H9 (cell line): ENCODE measurements at regions not wholly inside any gene's neighbourhood (a gene's known extent, or its start where the extent isn't known, plus 50 kb on each side); places are given as distances from the start of the nearest gene placed in this dataset.

Source experiments
- DNase-seq: peaks from one replicate; pipeline ENCODE4 v3.0.0-alpha.2; 2017
- H2AFZ ChIP-seq: one replicate; pipeline ENCODE4 v1.6.1; 2013; ENCODE audit warnings: mild to moderate bottlenecking, low read length, control low read depth, moderate library complexity
- H2AK5ac ChIP-seq: 2 replicates; pipeline ENCODE4 v1.6.1; 2013; ENCODE audit warnings: low read length, control low read depth, mixed read lengths; ENCODE audit not compliant: insufficient read length
- H2BK120ac ChIP-seq: one replicate; pipeline ENCODE4 v1.6.1; 2013; ENCODE audit warnings: low read depth, mild to moderate bottlenecking, low read length, control low read depth, inconsistent platforms; ENCODE audit not compliant: poor library complexity, severe bottlenecking
- H2BK12ac ChIP-seq: 2 replicates; pipeline ENCODE4 v1.6.1; 2013; ENCODE audit warnings: low read length, control low read depth, mixed read lengths, low read depth; ENCODE audit not compliant: insufficient read length
- H2BK15ac ChIP-seq: 2 replicates; pipeline ENCODE4 v1.6.1; 2013; ENCODE audit warnings: low read depth, low read length, control low read depth
- H2BK20ac ChIP-seq: one replicate; pipeline ENCODE4 v1.6.1; 2013; ENCODE audit warnings: low read depth, mild to moderate bottlenecking, low read length, control low read depth, inconsistent platforms; ENCODE audit not compliant: poor library complexity, severe bottlenecking
- H2BK5ac ChIP-seq: 2 replicates; pipeline ENCODE4 v1.6.1; 2013; ENCODE audit warnings: low read length, control low read depth, mixed read lengths; ENCODE audit not compliant: insufficient read length
- H3K14ac ChIP-seq: 2 replicates; pipeline ENCODE4 v1.6.1; 2013; ENCODE audit warnings: low read length, control low read depth; ENCODE audit not compliant: insufficient read depth
- H3K18ac ChIP-seq: 2 replicates; pipeline ENCODE4 v1.6.1; 2013; ENCODE audit warnings: low read depth, mild to moderate bottlenecking, mixed read lengths, low read length, control low read depth; ENCODE audit not compliant: insufficient read length
- H3K23ac ChIP-seq: 2 replicates; pipeline ENCODE4 v1.6.1; 2013; ENCODE audit warnings: low read length, control low read depth, mixed read lengths, low read depth; ENCODE audit not compliant: insufficient read length
- H3K23me2 ChIP-seq: 2 replicates; pipeline ENCODE4 v1.6.1; 2013; ENCODE audit warnings: low read depth, mild to moderate bottlenecking, mixed read lengths, low read length, control low read depth; ENCODE audit not compliant: insufficient read length, poor library complexity, severe bottlenecking
- H3K27ac ChIP-seq: 2 replicates; pipeline ENCODE4 v1.5.1; 2013; ENCODE audit warnings: low read length, control low read depth, mixed read lengths, low read depth; ENCODE audit not compliant: insufficient read length
- H3K27me3 ChIP-seq: 2 replicates; pipeline ENCODE4 v1.6.1; 2013; ENCODE audit warnings: low read length, control low read depth, inconsistent platforms; ENCODE audit not compliant: insufficient read depth
- H3K4ac ChIP-seq: 2 replicates; pipeline ENCODE4 v1.6.1; 2013; ENCODE audit warnings: low read depth, mild to moderate bottlenecking, control low read depth, inconsistent platforms, low read length, moderate library complexity
- H3K4me1 ChIP-seq: 2 replicates; pipeline ENCODE4 v1.6.1; 2013; ENCODE audit warnings: low read length, control low read depth, inconsistent platforms; ENCODE audit not compliant: insufficient read depth
- H3K4me2 ChIP-seq: 2 replicates; pipeline ENCODE4 v1.6.1; 2013; ENCODE audit warnings: low read length, control low read depth, mixed read lengths; ENCODE audit not compliant: insufficient read length, insufficient read depth
- H3K56ac ChIP-seq: 2 replicates; pipeline ENCODE4 v1.6.1; 2013; ENCODE audit warnings: low read depth, mild to moderate bottlenecking, mixed read lengths, low read length, control low read depth; ENCODE audit not compliant: insufficient read length
- H3K79me1 ChIP-seq: 2 replicates; pipeline ENCODE4 v1.6.1; 2013; ENCODE audit warnings: low read depth, mild to moderate bottlenecking, moderate library complexity, low read length, control low read depth, inconsistent platforms; ENCODE audit not compliant: insufficient read depth, poor library complexity, severe bottlenecking
- H3K79me2 ChIP-seq: 2 replicates; pipeline ENCODE4 v1.6.1; 2013; ENCODE audit warnings: low read length, control low read depth, inconsistent platforms; ENCODE audit not compliant: insufficient read depth
- H3K9ac ChIP-seq: 2 replicates; pipeline ENCODE4 v1.6.1; 2013; ENCODE audit warnings: low read length, control low read depth, mixed read lengths; ENCODE audit not compliant: insufficient read length; ENCODE audit errors: extremely low read depth
- H3K9me3 ChIP-seq: one replicate; pipeline ENCODE4 v1.6.1; 2013; ENCODE audit warnings: low read depth, low read length, inconsistent platforms; ENCODE audit not compliant: control insufficient read depth
- H3T11ph ChIP-seq: one replicate; pipeline ENCODE4 v1.6.1; 2013; ENCODE audit warnings: mild to moderate bottlenecking, low read length, control low read depth, inconsistent platforms
- H4K20me1 ChIP-seq: one replicate; pipeline ENCODE4 v1.6.1; 2013; ENCODE audit not compliant: control insufficient read depth, insufficient read length, insufficient read depth
- H4K5ac ChIP-seq: 2 replicates; pipeline ENCODE4 v1.6.1; 2013; ENCODE audit warnings: low read depth, mild to moderate bottlenecking, mixed read lengths, low read length, control low read depth; ENCODE audit not compliant: insufficient read length
- H4K8ac ChIP-seq: replicated peaks from 2 replicates; pipeline ENCODE4 v1.6.1; 2013; ENCODE audit warnings: low read length, control low read depth, mixed read lengths, low read depth; ENCODE audit not compliant: insufficient read length
- H4K91ac ChIP-seq: 2 replicates; pipeline ENCODE4 v1.6.1; 2013; ENCODE audit warnings: low read depth, mild to moderate bottlenecking, moderate library complexity, mixed read lengths, low read length, control low read depth; ENCODE audit not compliant: insufficient read length
- H3K27ac Mint-ChIP-seq, 3 experiments: 2 replicates in 2 of 3; 3 replicates in 1 of 3; pipeline ENCODE4 v1.8.0; 2020 to 2021; ENCODE audit warnings: mixed read lengths in 3 of 3, mild to moderate bottlenecking in 1 of 3, moderate library complexity in 1 of 3
- H3K27me3 Mint-ChIP-seq: 2 replicates; pipeline ENCODE4 v1.8.0; 2021; ENCODE audit warnings: low read depth, mild to moderate bottlenecking, moderate library complexity, mixed read lengths
- H3K36me3 Mint-ChIP-seq, 3 experiments: 2 replicates in 2 of 3; 3 replicates in 1 of 3; pipeline ENCODE4 v1.8.0; 2020 to 2021; ENCODE audit warnings: low read depth in 3 of 3, mixed read lengths in 3 of 3; ENCODE audit not compliant: insufficient read depth in 1 of 3
- H3K4me1 Mint-ChIP-seq, 2 experiments: 2 replicates each; pipeline ENCODE4 v1.8.0; 2020; ENCODE audit warnings: mixed read lengths in 2 of 2
- H3K4me3 Mint-ChIP-seq, 2 experiments: 2 replicates in 1 of 2; 3 replicates in 1 of 2; pipeline ENCODE4 v1.8.0; 2020 to 2021; ENCODE audit warnings: mild to moderate bottlenecking in 2 of 2, mixed read lengths in 2 of 2, moderate library complexity in 1 of 2
- H3K9me3 Mint-ChIP-seq, 2 experiments: 2 replicates in 1 of 2; 3 replicates in 1 of 2; pipeline ENCODE4 v1.8.0; 2020; ENCODE audit warnings: mild to moderate bottlenecking in 2 of 2, mixed read lengths in 2 of 2, moderate library complexity in 1 of 2
- WGBS: extraction: QIAGEN DNeasy Blood & Tissue Kit; methylation state at CpG from one replicate; pipeline ENCODE4 v1.1.7; 2013; ENCODE audit warnings: missing lambda C conversion rate, low lambda C conversion rate, mixed read lengths; ENCODE audit not compliant: insufficient read length; ENCODE audit errors: extremely low coverage; 5-methylcytosine and 5-hydroxymethylcytosine counted together
- TF ChIP-seq, protein P1 (sequence below): fragments of 200-600 bp; sonication (generic); conservative IDR thresholded peaks from 3 replicates; pipeline ENCODE4 v1.8.0; 2021; ENCODE audit warnings: antibody characterized with exemption, mild to moderate bottlenecking

DNA sequence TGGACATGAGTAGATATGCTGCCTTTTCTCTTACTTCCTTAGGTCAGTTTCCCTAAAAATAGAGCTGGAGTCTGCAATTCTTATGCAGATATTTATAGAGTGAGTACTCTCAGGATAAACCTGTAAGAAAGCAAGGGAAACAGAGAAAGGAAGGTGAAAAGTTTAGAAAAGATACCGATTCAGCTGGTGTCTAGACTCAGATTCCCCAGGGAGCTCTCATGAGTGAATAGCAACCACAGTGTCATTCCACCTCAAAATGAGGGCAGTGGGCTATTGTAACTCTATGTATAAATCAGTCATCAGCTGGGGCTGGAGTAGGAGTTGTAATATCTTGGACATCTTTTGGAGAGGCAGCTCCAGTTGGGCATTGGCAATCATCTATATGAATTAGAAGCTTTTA, 1485.1 kb upstream of the TMEFF2 start:
- no CpG with 5 or more reads among the region's 1 CpG for whole genome bisulfite sequencing

More for the DNA sequence above, 1485.1 kb upstream of the TMEFF2 start:
- no peaks in the 10 kb centered on the region for H3K9me3 ChIP-seq
- H2AFZ ChIP-seq: no peak overlapping the region
- no peaks in the 10 kb centered on the region for H4K20me1 ChIP-seq
- no peak overlapping the region for H2AK5ac ChIP-seq
- H3K4me1 ChIP-seq: no peaks in the 10 kb centered on the region
- H3K23me2 ChIP-seq: no peaks in the 10 kb centered on the region
- no peak overlapping the region for H3K4me3 Mint-ChIP-seq
- no peak overlapping the region for H4K91ac ChIP-seq
- no peak overlapping the region for H3K14ac ChIP-seq
- TF ChIP-seq, protein P1, sequence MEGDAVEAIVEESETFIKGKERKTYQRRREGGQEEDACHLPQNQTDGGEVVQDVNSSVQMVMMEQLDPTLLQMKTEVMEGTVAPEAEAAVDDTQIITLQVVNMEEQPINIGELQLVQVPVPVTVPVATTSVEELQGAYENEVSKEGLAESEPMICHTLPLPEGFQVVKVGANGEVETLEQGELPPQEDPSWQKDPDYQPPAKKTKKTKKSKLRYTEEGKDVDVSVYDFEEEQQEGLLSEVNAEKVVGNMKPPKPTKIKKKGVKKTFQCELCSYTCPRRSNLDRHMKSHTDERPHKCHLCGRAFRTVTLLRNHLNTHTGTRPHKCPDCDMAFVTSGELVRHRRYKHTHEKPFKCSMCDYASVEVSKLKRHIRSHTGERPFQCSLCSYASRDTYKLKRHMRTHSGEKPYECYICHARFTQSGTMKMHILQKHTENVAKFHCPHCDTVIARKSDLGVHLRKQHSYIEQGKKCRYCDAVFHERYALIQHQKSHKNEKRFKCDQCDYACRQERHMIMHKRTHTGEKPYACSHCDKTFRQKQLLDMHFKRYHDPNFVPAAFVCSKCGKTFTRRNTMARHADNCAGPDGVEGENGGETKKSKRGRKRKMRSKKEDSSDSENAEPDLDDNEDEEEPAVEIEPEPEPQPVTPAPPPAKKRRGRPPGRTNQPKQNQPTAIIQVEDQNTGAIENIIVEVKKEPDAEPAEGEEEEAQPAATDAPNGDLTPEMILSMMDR: no peak
- H3K36me3 Mint-ChIP-seq: peaks cover 0 to 4% (median 1%) of the 10 kb centered on the region in 3 experiments; a peak in 2 of 7 replicates
- no peak overlapping the region for H2BK15ac ChIP-seq
- H2BK5ac ChIP-seq: no peak overlapping the region
- no peak overlapping the region for H3T11ph ChIP-seq
- H3K27me3 Mint-ChIP-seq: no peaks in the 10 kb centered on the region
- no peak overlapping the region for H3K56ac ChIP-seq
- no peaks in the 10 kb centered on the region for H3K9me3 Mint-ChIP-seq
- no peak overlapping the region for H2BK12ac ChIP-seq
- peaks cover 5 to 9% of the 10 kb centered on the region in 2 experiments for H3K4me1 Mint-ChIP-seq
- no peak for DNase-seq
- H2BK120ac ChIP-seq: no peak overlapping the region
- H3K4ac ChIP-seq: no peak overlapping the region
- no peaks in the 10 kb centered on the region for H3K79me2 ChIP-seq
- no peaks in the 10 kb centered on the region for H3K79me1 ChIP-seq
- H3K4me2 ChIP-seq: no peak overlapping the region
- H4K8ac ChIP-seq: no peak overlapping the region
- no peak overlapping the region for H4K5ac ChIP-seq
- H3K27me3 ChIP-seq: no peaks in the 10 kb centered on the region
- no peak overlapping the region for H3K9ac ChIP-seq
- H3K18ac ChIP-seq: no peak overlapping the region
- H3K27ac Mint-ChIP-seq: peak overlapping the region in 1 of 3 experiments; percentile 87; a peak in 1 of 7 replicates
- H3K23ac ChIP-seq: no peak overlapping the region
- H3K27ac ChIP-seq: no peak overlapping the region
- H2BK20ac ChIP-seq: no peak overlapping the region
